ENCODE measurements at regions not wholly inside any gene's neighbourhood (a gene's known extent, or its start where the extent isn't known, plus 50 kb on each side); places are given as distances from the start of the nearest gene placed in this dataset.

- Mint-ChIP-seq H3K4me1 (no peaks in the 10 kb centered on the region), H3K27me3 (no peaks in the 10 kb centered on the region), H3K9me3 (peaks cover 19% of the 10 kb centered on the region), H3K27ac (no peak overlapping the region), H3K4me3 (no peak overlapping the region), H3K36me3 (no peaks in the 10 kb centered on the region)
- no peak for DNase-seq
- CTCF ChIA-PET: no interaction called here
Measured at GRCh38 chr18:27713037-27713737, 463.7 kb downstream of the CDH2 start.

GRCh38 chr18:27712066-27712465 is 464.9 kb downstream of the CDH2 start:
- no peaks in the 10 kb centered on the region for H3K36me3 Mint-ChIP-seq
- H3K9me3 Mint-ChIP-seq: peaks cover 18% of the 10 kb centered on the region
- no peak for DNase-seq
- no peak overlapping the region for H3K4me3 Mint-ChIP-seq
- no peak overlapping the region for H3K27ac Mint-ChIP-seq
- no peaks in the 10 kb centered on the region for H3K4me1 Mint-ChIP-seq
- CTCF ChIA-PET: no interaction called here
- H3K27me3 Mint-ChIP-seq: no peaks in the 10 kb centered on the region

GRCh38 chr18:27711382-27711781 is 465.5 kb downstream of the CDH2 start:
- Mint-ChIP-seq H3K4me3 (no peak overlapping the region), H3K9me3 (peaks cover 16% of the 10 kb centered on the region), H3K27me3 (no peaks in the 10 kb centered on the region), H3K4me1 (no peaks in the 10 kb centered on the region), H3K27ac (no peak overlapping the region), H3K36me3 (no peaks in the 10 kb centered on the region)
- DNase-seq: no peak
- CTCF ChIA-PET: no interaction called here

- H3K4me1 Mint-ChIP-seq: no peaks in the 10 kb centered on the region
- CTCF ChIA-PET: no interaction called here
- H3K9me3 Mint-ChIP-seq: peaks cover 10% of the 10 kb centered on the region
- no peaks in the 10 kb centered on the region for H3K36me3 Mint-ChIP-seq
- no peak for DNase-seq
- no peaks in the 10 kb centered on the region for H3K27me3 Mint-ChIP-seq
- H3K4me3 Mint-ChIP-seq: no peak overlapping the region
- H3K27ac Mint-ChIP-seq: no peak overlapping the region
Measured at GRCh38 chr18:27709344-27709743, 467.6 kb downstream of the CDH2 start.

GRCh38 chr18:27707201-27707600 is 469.7 kb downstream of the CDH2 start:
- DNase-seq: no peak
- Mint-ChIP-seq H3K27ac (no peak overlapping the region), H3K4me3 (no peak overlapping the region), H3K36me3 (no peaks in the 10 kb centered on the region), H3K4me1 (no peaks in the 10 kb centered on the region), H3K9me3 (peaks cover 7% of the 10 kb centered on the region), H3K27me3 (no peaks in the 10 kb centered on the region)
- CTCF ChIA-PET: no interaction called here

GRCh38 chr18:27704736-27705361 is 472.1 kb downstream of the CDH2 start:
- H3K4me1 Mint-ChIP-seq: no peaks in the 10 kb centered on the region
- no peak overlapping the region for H3K27ac Mint-ChIP-seq
- H3K9me3 Mint-ChIP-seq: peaks cover 14% of the 10 kb centered on the region
- CTCF ChIA-PET: no interaction called here
- H3K4me3 Mint-ChIP-seq: no peak overlapping the region
- DNase-seq: no peak
- no peaks in the 10 kb centered on the region for H3K27me3 Mint-ChIP-seq
- no peaks in the 10 kb centered on the region for H3K36me3 Mint-ChIP-seq

GRCh38 chr18:27699137-27699536 is 477.8 kb downstream of the CDH2 start:
- Mint-ChIP-seq H3K36me3 (no peaks in the 10 kb centered on the region), H3K27me3 (no peaks in the 10 kb centered on the region), H3K27ac (no peak overlapping the region), H3K9me3 (peaks cover 17% of the 10 kb centered on the region), H3K4me1 (no peaks in the 10 kb centered on the region), H3K4me3 (no peak overlapping the region)
- no peak for DNase-seq
- CTCF ChIA-PET: no interaction called here

- no peaks in the 10 kb centered on the region for H3K4me1 Mint-ChIP-seq
- DNase-seq: no peak
- no peaks in the 10 kb centered on the region for H3K27me3 Mint-ChIP-seq
- CTCF ChIA-PET: no interaction called here
- H3K4me3 Mint-ChIP-seq: no peak overlapping the region
- no peaks in the 10 kb centered on the region for H3K36me3 Mint-ChIP-seq
- no peak overlapping the region for H3K27ac Mint-ChIP-seq
- peaks cover 19% of the 10 kb centered on the region for H3K9me3 Mint-ChIP-seq
Measured at GRCh38 chr18:27696148-27696547, 480.8 kb downstream of the CDH2 start.

- no peaks in the 10 kb centered on the region for H3K36me3 Mint-ChIP-seq
- no peaks in the 10 kb centered on the region for H3K4me1 Mint-ChIP-seq
- H3K4me3 Mint-ChIP-seq: no peak overlapping the region
- H3K27ac Mint-ChIP-seq: no peak overlapping the region
- H3K9me3 Mint-ChIP-seq: peaks cover 16% of the 10 kb centered on the region
- CTCF ChIA-PET: no interaction called here
- no peaks in the 10 kb centered on the region for H3K27me3 Mint-ChIP-seq
- DNase-seq: no peak
Measured at GRCh38 chr18:27695503-27695902, 481.4 kb downstream of the CDH2 start.

GRCh38 chr18:27695052-27695451 is 481.9 kb downstream of the CDH2 start:
- Mint-ChIP-seq H3K4me3 (no peak overlapping the region), H3K27me3 (no peaks in the 10 kb centered on the region), H3K27ac (no peak overlapping the region), H3K9me3 (peaks cover 12% of the 10 kb centered on the region), H3K36me3 (no peaks in the 10 kb centered on the region), H3K4me1 (no peaks in the 10 kb centered on the region)
- no peak for DNase-seq
- CTCF ChIA-PET: no interaction called here

GRCh38 chr18:27688581-27688980 is 488.3 kb downstream of the CDH2 start:
- Mint-ChIP-seq H3K4me1 (no peaks in the 10 kb centered on the region), H3K27me3 (no peaks in the 10 kb centered on the region), H3K4me3 (no peak overlapping the region), H3K9me3 (peaks cover 15% of the 10 kb centered on the region), H3K27ac (no peak overlapping the region), H3K36me3 (no peaks in the 10 kb centered on the region)
- no peak for DNase-seq
- CTCF ChIA-PET: no interaction called here

GRCh38 chr18:27687351-27687979 is 489.5 kb downstream of the CDH2 start:
- Mint-ChIP-seq H3K4me1 (no peaks in the 10 kb centered on the region), H3K36me3 (no peaks in the 10 kb centered on the region), H3K4me3 (no peak overlapping the region), H3K27me3 (no peaks in the 10 kb centered on the region), H3K9me3 (peaks cover 13% of the 10 kb centered on the region), H3K27ac (no peak overlapping the region)
- DNase-seq: no peak
- CTCF ChIA-PET: no interaction called here

- Mint-ChIP-seq H3K4me1 (no peaks in the 10 kb centered on the region), H3K9me3 (peaks cover 10% of the 10 kb centered on the region), H3K4me3 (no peak overlapping the region), H3K27me3 (no peaks in the 10 kb centered on the region), H3K36me3 (no peaks in the 10 kb centered on the region), H3K27ac (no peak overlapping the region)
- DNase-seq: no peak
- CTCF ChIA-PET: no interaction called here
Measured at GRCh38 chr18:27685807-27686412, 491.0 kb downstream of the CDH2 start.

- Mint-ChIP-seq H3K4me3 (no peak overlapping the region), H3K27me3 (no peaks in the 10 kb centered on the region), H3K36me3 (no peaks in the 10 kb centered on the region), H3K4me1 (no peaks in the 10 kb centered on the region), H3K9me3 (peaks cover 10% of the 10 kb centered on the region), H3K27ac (no peak overlapping the region)
- CTCF ChIA-PET: no interaction called here
- no peak for DNase-seq
Measured at GRCh38 chr18:27685091-27685490, 491.8 kb downstream of the CDH2 start.

GRCh38 chr18:27674411-27674810 is 489.3 kb upstream of the CHST9 start:
- CTCF ChIA-PET: no interaction called here
- no peak overlapping the region for H3K27ac Mint-ChIP-seq
- no peaks in the 10 kb centered on the region for H3K4me1 Mint-ChIP-seq
- no peak for DNase-seq
- peaks cover 21% of the 10 kb centered on the region for H3K9me3 Mint-ChIP-seq
- no peaks in the 10 kb centered on the region for H3K27me3 Mint-ChIP-seq
- H3K4me3 Mint-ChIP-seq: no peak overlapping the region
- no peaks in the 10 kb centered on the region for H3K36me3 Mint-ChIP-seq
